ENCODE measurements at regions not wholly inside any gene's neighbourhood (a gene's known extent, or its start where the extent isn't known, plus 50 kb on each side); places are given as distances from the start of the nearest gene placed in this dataset.

- 0 out of 2 replicates have a peak, but pooled peaks have one; percentile 19 for TF ChIP-seq ZNF366 (tag by site-specific recombination; conservative IDR thresholded peaks at IDR 0.05)
- no peak for TF ChIP-seq ZNF184 (tag by site-specific recombination; IDR thresholded peaks at IDR 0.05)
- TF ChIP-seq SP2 (tag by site-specific recombination; IDR thresholded peaks at IDR 0.05), result peak; percentile 32; the same call in 1 of the 2 replicates
- TF ChIP-seq BCL6B (tag by site-specific recombination; IDR thresholded peaks at IDR 0.05), result no peak
- peak; percentile 77 for TF ChIP-seq ZNF692 (tag by site-specific recombination; IDR thresholded peaks at IDR 0.05)
- peak; percentile 51 for TF ChIP-seq SP3 (tag by site-specific recombination; IDR thresholded peaks at IDR 0.05)
- TF ChIP-seq ZNF239 (tag by site-specific recombination; IDR thresholded peaks at IDR 0.05), result no peak
- no peak for TF ChIP-seq PRDM2 (tag by site-specific recombination; IDR thresholded peaks at IDR 0.05; ENCODE audit: borderline replicate concordance)
- no peak for TF ChIP-seq ZNF510 (tag by site-specific recombination; IDR thresholded peaks at IDR 0.05; ENCODE audit: insufficient replicate concordance)
- TF ChIP-seq ZFP69B (tag by site-specific recombination; IDR thresholded peaks at IDR 0.05), result peak; percentile 77
- 0 out of 2 replicates have a peak, but pooled peaks have one; percentile 25 for TF ChIP-seq GLIS2 (tag by site-specific recombination; IDR thresholded peaks at IDR 0.05)
Observed at GRCh38 chr2:120552800-120553481, 182.7 kb upstream of the GLI2 start (continued).

- Histone ChIP-seq H3K36me3 (ENCODE audit: control insufficient read depth in 2 of 2, insufficient read depth in 1 of 2, low read length in 2 of 2) (no peaks in the 10 kb centered on the region), H3K27ac (ENCODE audit: extremely low read depth, low read depth, low read length) (no peak overlapping the region), H3K4me1 (ENCODE audit: control insufficient read depth, insufficient read depth, low read length) (no peaks in the 10 kb centered on the region), H3K4me3 (ENCODE audit: low read depth, low read length) (no peak overlapping the region), H3K9me3 (ENCODE audit: control insufficient read depth, insufficient read depth, low read depth, low read length) (no peaks in the 10 kb centered on the region)
- ChIA-PET CTCF (interaction anchor here (0.6 to 2.8 kb wide), 3 partner anchors 126 to 242 kb away, joined by 3 to 11 read pairs (median 4); no protein-coding TSS in a partner anchor), POLR2A (no interaction called here)
- no peak for TF ChIP-seq ZNF146 (tag by site-specific recombination; IDR thresholded peaks at IDR 0.05)
- no peak for TF ChIP-seq ZNF311 (tag by site-specific recombination; IDR thresholded peaks at IDR 0.05; ENCODE audit: borderline replicate concordance)
- TF ChIP-seq ZNF623 (tag by site-specific recombination; IDR thresholded peaks at IDR 0.05), result no peak
- TF ChIP-seq ZNF777 (tag by site-specific recombination; IDR thresholded peaks at IDR 0.05; ENCODE audit: borderline replicate concordance), result no peak
- no peak for TF ChIP-seq SP7 (tag by site-specific recombination; IDR thresholded peaks at IDR 0.05)
Observed at GRCh38 chr2:120554625-120555032, 181.0 kb upstream of the GLI2 start.
